ENCODE measurements at regions not wholly inside any gene's neighbourhood (a gene's known extent, or its start where the extent isn't known, plus 50 kb on each side); places are given as distances from the start of the nearest gene placed in this dataset.

DNA sequence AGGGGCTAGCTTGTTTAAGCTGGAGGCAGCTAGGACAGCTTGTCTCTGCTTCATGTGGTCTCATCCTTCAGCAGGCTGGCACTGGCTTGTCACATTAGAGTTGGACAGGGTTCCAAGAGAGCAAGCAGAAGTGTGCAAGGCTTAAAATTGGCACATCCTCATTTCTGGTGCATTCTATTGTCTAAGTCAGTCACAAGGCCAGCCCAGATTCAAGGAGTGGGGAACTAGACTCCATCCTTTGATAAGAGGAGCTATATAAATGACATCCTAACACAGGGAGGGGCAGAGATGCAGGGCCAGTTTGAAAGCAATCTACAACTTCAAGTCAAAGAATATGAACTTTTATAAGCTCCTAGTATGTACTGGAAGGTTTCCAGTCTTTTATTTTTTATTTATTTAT is 313.2 kb downstream of the PTTG2 start:
- Histone ChIP-seq H3K4me3 (ENCODE audit: low read depth, low read length) (no peak overlapping the region), H3K9me3 (ENCODE audit: control insufficient read depth, insufficient read depth, low read length) (no peaks in the 10 kb centered on the region; the same call in 1 of the 2 replicates), H3K27me3 (ENCODE audit: control insufficient read depth, insufficient read depth, low read length) (no peaks in the 10 kb centered on the region), H3K27ac (ENCODE audit: low read depth, low read length) (no peak overlapping the region)
- POLR2A ChIA-PET, result no interaction called here
- TF ChIP-seq CTCF (IDR thresholded peaks at IDR 0.05; ENCODE audit: low read depth, low read length), result no peak
- CTCF ChIA-PET, result no interaction called here
- no peak for DNase-seq (ENCODE audit: low read depth, low spot score)

DNA sequence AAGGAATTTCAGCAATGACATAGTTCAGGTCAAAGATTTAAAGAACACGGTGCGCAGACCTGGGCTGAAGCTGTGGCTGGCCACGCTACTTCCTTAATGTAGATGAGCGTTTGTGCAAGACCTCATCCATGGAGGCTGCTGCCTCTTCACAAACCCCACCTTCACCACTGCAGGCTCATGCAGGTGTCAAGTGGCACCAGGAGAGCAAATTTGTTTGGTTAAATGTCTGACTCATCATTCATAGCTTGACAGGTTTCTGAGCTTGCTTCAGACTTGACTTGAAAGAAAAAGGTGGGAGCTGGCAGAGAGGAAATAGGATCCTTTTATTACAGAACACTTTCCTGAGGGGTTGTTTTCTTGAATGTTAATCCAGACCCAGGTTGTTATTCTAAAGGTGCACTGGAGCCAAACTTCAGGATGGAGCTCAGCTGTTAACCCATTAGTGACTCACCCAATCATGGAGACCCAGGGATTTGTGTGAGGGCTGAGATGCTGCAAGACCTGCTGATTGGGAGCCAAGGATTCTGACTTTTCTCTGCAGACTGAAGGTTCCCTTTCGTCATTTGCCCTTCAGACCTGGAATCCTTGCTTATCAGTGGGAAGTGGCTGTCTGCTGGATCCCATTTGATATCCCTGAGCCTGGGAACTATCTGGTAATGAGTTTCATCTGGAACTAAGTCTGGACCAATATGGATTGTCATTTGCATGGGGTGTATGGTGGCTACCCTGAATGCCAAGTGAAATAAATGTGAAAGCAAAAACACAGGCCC is 315.3 kb downstream of the PTTG2 start:
- Histone ChIP-seq H3K27me3 (ENCODE audit: control insufficient read depth, insufficient read depth, low read length) (peaks cover 3% of the 10 kb centered on the region), H3K27ac (ENCODE audit: low read depth, low read length) (no peak overlapping the region), H3K9me3 (ENCODE audit: control insufficient read depth, insufficient read depth, low read length) (no peaks in the 10 kb centered on the region; the same call in 1 of the 2 replicates), H3K4me3 (ENCODE audit: low read depth, low read length) (no peak overlapping the region)
- CTCF ChIA-PET, result no interaction called here
- POLR2A ChIA-PET, result no interaction called here
- TF ChIP-seq CTCF (IDR thresholded peaks at IDR 0.05; ENCODE audit: low read depth, low read length), result no peak
- no peak for DNase-seq (ENCODE audit: low read depth, low spot score)

DNA sequence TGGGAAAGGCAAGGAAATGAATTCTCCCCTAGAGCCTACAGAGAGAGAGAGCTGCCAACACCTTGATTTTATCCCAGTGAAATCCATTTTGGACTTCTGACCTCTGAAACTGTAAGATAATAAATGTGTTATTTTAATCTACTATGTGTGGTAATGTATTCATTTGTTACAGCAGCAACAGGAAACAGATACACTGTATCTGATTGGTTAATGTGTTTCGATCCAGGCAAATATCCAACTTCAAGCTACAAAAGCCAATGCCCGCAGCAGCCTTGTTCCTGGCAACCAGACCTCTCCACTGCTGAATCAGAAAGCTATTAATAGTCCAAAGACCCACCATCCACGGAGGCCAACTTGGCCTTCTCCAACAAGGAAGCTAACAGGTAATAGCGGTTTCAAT is 318.1 kb downstream of the PTTG2 start:
- no peak overlapping the region for H3K27ac ChIP-seq (ENCODE audit: low read depth, low read length)
- no peak for TF ChIP-seq CTCF (IDR thresholded peaks at IDR 0.05; ENCODE audit: low read depth, low read length)
- POLR2A ChIA-PET, result no interaction called here
- CTCF ChIA-PET, result no interaction called here
- DNase-seq (ENCODE audit: low read depth, low spot score), result no peak
- peaks cover 11% of the 10 kb centered on the region for H3K27me3 ChIP-seq (ENCODE audit: control insufficient read depth, insufficient read depth, low read length)
- H3K4me3 ChIP-seq (ENCODE audit: low read depth, low read length), result no peak overlapping the region
- H3K9me3 ChIP-seq (ENCODE audit: control insufficient read depth, insufficient read depth, low read length), result no peaks in the 10 kb centered on the region; the same call in 1 of the 2 replicates

GRCh38 chr4:38279077-38279476 is 318.9 kb downstream of the PTTG2 start:
- DNase-seq (ENCODE audit: low read depth, low spot score), result no peak
- ChIA-PET POLR2A (no interaction called here), CTCF (no interaction called here)
- Histone ChIP-seq H3K27me3 (ENCODE audit: control insufficient read depth, insufficient read depth, low read length) (peaks cover 14% of the 10 kb centered on the region), H3K9me3 (ENCODE audit: control insufficient read depth, insufficient read depth, low read length) (no peaks in the 10 kb centered on the region; the same call in 1 of the 2 replicates), H3K4me3 (ENCODE audit: low read depth, low read length) (no peak overlapping the region), H3K27ac (ENCODE audit: low read depth, low read length) (no peak overlapping the region)
- no peak for TF ChIP-seq CTCF (IDR thresholded peaks at IDR 0.05; ENCODE audit: low read depth, low read length)

DNA sequence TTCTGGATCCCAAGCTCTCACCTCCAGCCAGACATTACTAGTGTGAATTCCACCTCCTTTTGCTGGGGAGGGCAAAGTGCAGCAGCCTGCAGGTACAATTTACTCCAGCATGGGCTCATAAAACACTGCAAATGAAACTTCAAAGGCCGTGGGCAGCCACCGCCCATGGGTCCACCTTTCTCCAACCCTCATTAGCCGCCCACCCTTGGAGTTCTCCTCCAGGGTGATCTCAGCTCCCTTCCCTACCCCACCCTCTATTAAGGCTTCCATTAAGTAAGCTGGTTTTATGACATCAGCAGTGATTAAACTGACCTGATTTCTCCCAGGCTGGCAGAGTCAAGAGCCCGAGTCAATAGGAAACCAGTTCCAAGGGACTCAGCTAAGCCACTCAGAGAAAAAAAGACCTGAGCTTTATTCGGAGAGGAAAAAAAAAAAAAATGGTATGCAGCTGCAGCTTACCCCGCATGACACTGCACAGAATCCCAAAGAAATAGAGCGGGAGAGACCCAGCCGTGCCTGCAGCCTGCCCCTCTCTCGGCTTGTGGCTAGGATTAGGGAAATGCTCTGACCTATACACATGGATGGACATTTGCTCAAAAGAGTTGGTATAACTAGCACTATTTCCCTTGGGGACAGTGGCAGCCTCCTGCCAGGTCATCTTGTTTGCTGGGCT is 319.6 kb downstream of the PTTG2 start:
- TF ChIP-seq CTCF (IDR thresholded peaks at IDR 0.05; ENCODE audit: low read depth, low read length), result no peak
- H3K27me3 ChIP-seq (ENCODE audit: control insufficient read depth, insufficient read depth, low read length), result peaks cover 14% of the 10 kb centered on the region
- H3K9me3 ChIP-seq (ENCODE audit: control insufficient read depth, insufficient read depth, low read length), result no peaks in the 10 kb centered on the region; the same call in 1 of the 2 replicates
- H3K27ac ChIP-seq (ENCODE audit: low read depth, low read length), result no peak overlapping the region
- ChIA-PET CTCF (interaction anchor here (1.0 kb wide), 1 partner anchor 41 kb away, joined by 3 read pairs; no protein-coding TSS in a partner anchor), POLR2A (no interaction called here)
- DNase-seq (ENCODE audit: low read depth, low spot score), result no peak
- H3K4me3 ChIP-seq (ENCODE audit: low read depth, low read length), result no peak overlapping the region
